Erythroblast (primary cell): ENCODE measurements at regions not wholly inside any gene's neighbourhood (a gene's known extent, or its start where the extent isn't known, plus 50 kb on each side); places are given as distances from the start of the nearest gene placed in this dataset.

Source experiments
- GATA1 ChIP-seq: IDR thresholded peaks from 2 replicates; pipeline ENCODE4 v1.6.1; 2011; ENCODE audit warnings: low read depth, mild to moderate bottlenecking, control low read depth, low read length, moderate library complexity
- POLR2A ChIP-seq: IDR thresholded peaks from 2 replicates; pipeline ENCODE4 v1.6.1; 2011; ENCODE audit warnings: mild to moderate bottlenecking, low read length

DNA sequence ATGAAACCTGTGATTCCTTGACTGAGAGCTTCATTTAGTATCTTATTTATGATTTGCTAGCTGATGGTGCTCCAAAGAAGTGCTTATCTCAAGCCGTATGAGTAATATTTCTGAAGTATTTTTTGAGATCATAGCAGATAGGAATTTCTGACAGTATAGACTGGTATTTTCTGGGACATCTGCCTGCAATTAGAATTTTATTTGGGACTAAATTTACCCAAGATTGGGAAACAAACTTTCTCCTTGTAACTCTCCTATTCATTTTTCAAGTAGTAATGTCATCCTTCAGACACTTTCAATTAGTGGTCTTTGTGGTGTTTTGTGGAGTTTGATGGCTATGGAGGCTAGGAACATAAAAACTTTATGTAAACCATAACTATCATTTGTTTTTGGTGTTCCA lies 597.2 kb upstream of the ZP4 start:
- TF ChIP-seq POLR2A (no peak), GATA1 (no peak)
